DND-41 (cell line): ENCODE measurements at regions not wholly inside any gene's neighbourhood (a gene's known extent, or its start where the extent isn't known, plus 50 kb on each side); places are given as distances from the start of the nearest gene placed in this dataset.

Experiments
- ATAC-seq: fragments of 200-7000 bp; cut with Tn5 transposase; 3 replicates; pipeline ENCODE4 v1.9.1; 2021; ENCODE audit warnings: low read depth; ENCODE audit not compliant: insufficient read depth
- DNase-seq: peaks from one replicate; pipeline ENCODE4 v3.0.0-alpha.2; 2020
- H2AFZ ChIP-seq: 2 replicates; pipeline ENCODE4 v1.6.0; 2012; ENCODE audit warnings: low read depth, low read length
- H3K27ac ChIP-seq: 2 replicates; pipeline ENCODE4 v1.5.1; 2012; ENCODE audit warnings: low read length, inconsistent platforms
- H3K27me3 ChIP-seq: fragments of 200-600 bp; sonication (generic); 2 replicates; pipeline ENCODE4 v1.6.0; 2012; ENCODE audit warnings: low read length, mild to moderate bottlenecking, inconsistent platforms; ENCODE audit not compliant: insufficient read depth, poor library complexity
- H3K36me3 ChIP-seq: 2 replicates; pipeline ENCODE4 v1.5.1; 2012; ENCODE audit warnings: low read length, inconsistent platforms; ENCODE audit not compliant: insufficient read depth
- H3K4me1 ChIP-seq: 2 replicates; pipeline ENCODE4 v1.5.1; 2012; ENCODE audit warnings: mild to moderate bottlenecking, low read length; ENCODE audit not compliant: insufficient read depth
- H3K4me2 ChIP-seq: 2 replicates; pipeline ENCODE4 v1.6.0; 2012; ENCODE audit warnings: mild to moderate bottlenecking, moderate library complexity, low read length, inconsistent platforms; ENCODE audit not compliant: insufficient read depth
- H3K4me3 ChIP-seq, 2 experiments: fragments of 200-600 bp in 1 of 2; shearing (Covaris generic) in 1 of 2; 2 replicates each; pipeline ENCODE4 v1.5.1; 2012 to 2016; ENCODE audit warnings: inconsistent platforms in 2 of 2, low read length in 2 of 2, mild to moderate bottlenecking in 2 of 2, low read depth in 1 of 2, moderate library complexity in 1 of 2
- H3K79me2 ChIP-seq: 2 replicates; pipeline ENCODE4 v1.6.0; 2012; ENCODE audit warnings: low read length, inconsistent platforms; ENCODE audit not compliant: insufficient read depth
- H3K9ac ChIP-seq: 2 replicates; pipeline ENCODE4 v1.6.0; 2012; ENCODE audit warnings: low read depth, mild to moderate bottlenecking, inconsistent platforms, low read length, moderate library complexity
- H3K9me3 ChIP-seq: 2 replicates; pipeline ENCODE4 v1.5.1; 2012; ENCODE audit warnings: low read length, moderate library complexity, mild to moderate bottlenecking, inconsistent platforms; ENCODE audit not compliant: insufficient read depth, severe bottlenecking
- H4K20me1 ChIP-seq: 2 replicates; pipeline ENCODE4 v1.6.0; 2012; ENCODE audit warnings: low read length; ENCODE audit not compliant: insufficient read depth
- CTCF ChIP-seq: IDR thresholded peaks from 2 replicates; pipeline ENCODE4 v1.5.1; 2012; ENCODE audit warnings: borderline replicate concordance, low read length, moderate library complexity, mild to moderate bottlenecking; ENCODE audit not compliant: poor library complexity, severe bottlenecking; ENCODE audit errors: extremely low read depth
- EZH2 ChIP-seq: IDR thresholded peaks from 3 replicates; pipeline ENCODE4 v1.6.1; 2012; ENCODE audit warnings: borderline replicate concordance, low read depth, mild to moderate bottlenecking, moderate library complexity, low read length, inconsistent platforms; ENCODE audit not compliant: severe bottlenecking

GRCh38 chr9:89743216-89743572, 138.4 kb downstream of the GADD45G start:
- Histone ChIP-seq H3K4me2 (peak overlapping the region; percentile 44), H3K4me3 (no peak overlapping the region; a peak in 1 of 4 replicates), H3K27me3 (no peaks in the 10 kb centered on the region), H3K4me1 (peaks cover 60% of the 10 kb centered on the region), H3K79me2 (no peaks in the 10 kb centered on the region), H2AFZ (no peak overlapping the region), H3K36me3 (no peaks in the 10 kb centered on the region), H3K9me3 (no peaks in the 10 kb centered on the region), H3K27ac (peak overlapping the region; percentile 93), H3K9ac (peak overlapping the region; percentile 40; the same call in 1 of the 2 replicates), H4K20me1 (no peaks in the 10 kb centered on the region; the same call in 1 of the 2 replicates)
- ATAC-seq (peak; percentile 78; the same call in 2 of the 3 replicates), DNase-seq (peak; percentile 93)
- TF ChIP-seq CTCF (peak; percentile 18), EZH2 (no peak)

GRCh38 chr9:89743573-89744254, 138.9 kb downstream of the GADD45G start:
- peak overlapping the region; percentile 47 for H3K9ac ChIP-seq
- ATAC-seq (peak; percentile 87), DNase-seq (peak; percentile 63)
- no peaks in the 10 kb centered on the region for H3K27me3 ChIP-seq
- H3K4me1 ChIP-seq: peaks cover 66% of the 10 kb centered on the region
- peak overlapping the region; percentile 39 for H3K4me2 ChIP-seq
- no peak overlapping the region for H2AFZ ChIP-seq
- H3K9me3 ChIP-seq: no peaks in the 10 kb centered on the region
- peak overlapping the region; percentile 93 for H3K27ac ChIP-seq
- no peaks in the 10 kb centered on the region for H3K79me2 ChIP-seq
- no peak overlapping the region for H3K4me3 ChIP-seq
- TF ChIP-seq EZH2 (no peak), CTCF (no peak)
- no peaks in the 10 kb centered on the region; the same call in 1 of the 2 replicates for H4K20me1 ChIP-seq
- no peaks in the 10 kb centered on the region for H3K36me3 ChIP-seq

DNA sequence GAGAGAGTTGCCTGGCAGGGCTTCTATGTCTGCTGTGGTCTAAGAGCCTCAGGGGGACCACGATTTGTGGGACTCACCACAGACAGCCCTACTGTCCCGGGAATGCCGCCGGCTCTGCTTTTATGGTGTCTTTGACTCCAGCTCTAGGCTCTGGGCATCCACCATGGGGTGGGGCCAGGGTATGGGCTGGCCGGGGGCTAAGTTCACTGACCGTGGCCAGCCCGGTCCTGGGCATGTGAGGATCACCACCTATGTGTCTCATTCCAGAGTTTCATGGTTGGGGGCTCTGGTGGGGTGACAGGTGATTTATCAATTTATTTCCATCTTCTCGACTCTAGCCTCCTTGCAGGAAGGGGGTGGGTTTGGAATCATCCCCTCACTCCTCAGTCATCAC, 139.4 kb downstream of the GADD45G start:
- H4K20me1 ChIP-seq: no peaks in the 10 kb centered on the region; the same call in 1 of the 2 replicates
- no peak overlapping the region for H3K4me3 ChIP-seq
- H3K9ac ChIP-seq: peak overlapping the region; percentile 47
- H3K27me3 ChIP-seq: no peaks in the 10 kb centered on the region
- H3K27ac ChIP-seq: peak overlapping the region; percentile 93
- no peak overlapping the region for H2AFZ ChIP-seq
- TF ChIP-seq EZH2 (no peak), CTCF (no peak)
- peaks cover 71% of the 10 kb centered on the region for H3K4me1 ChIP-seq
- no peaks in the 10 kb centered on the region for H3K9me3 ChIP-seq
- H3K79me2 ChIP-seq: no peaks in the 10 kb centered on the region
- no peak for ATAC-seq
- peak overlapping the region; percentile 39 for H3K4me2 ChIP-seq
- DNase-seq: no peak
- no peaks in the 10 kb centered on the region for H3K36me3 ChIP-seq

DNA sequence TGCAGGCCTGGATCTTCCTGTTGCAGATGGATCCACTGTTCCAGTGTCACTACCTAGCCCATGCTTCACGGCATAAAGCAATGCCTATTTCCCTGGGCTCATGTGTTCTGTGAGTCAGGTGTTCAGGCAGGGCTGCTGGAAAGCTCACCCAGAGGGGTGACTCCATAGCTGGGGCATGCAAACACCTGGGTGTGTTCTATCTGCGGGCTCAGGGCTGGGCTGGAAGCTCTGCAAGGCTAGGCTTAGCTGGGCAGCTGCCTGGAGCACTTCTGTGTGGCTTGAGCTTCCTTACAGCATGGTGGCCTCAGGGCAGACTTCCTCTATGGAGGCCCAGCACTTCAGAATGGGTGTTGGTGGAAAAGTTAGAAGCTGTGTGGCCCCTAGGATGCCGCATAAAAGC, 139.9 kb downstream of the GADD45G start:
- no peak for TF ChIP-seq CTCF
- TF ChIP-seq EZH2: no peak
- Histone ChIP-seq H3K79me2 (no peaks in the 10 kb centered on the region), H4K20me1 (no peaks in the 10 kb centered on the region; the same call in 1 of the 2 replicates), H3K36me3 (no peaks in the 10 kb centered on the region), H3K27me3 (no peaks in the 10 kb centered on the region), H3K4me1 (peaks cover 69% of the 10 kb centered on the region), H3K9me3 (no peaks in the 10 kb centered on the region), H3K9ac (no peak overlapping the region), H3K27ac (peak overlapping the region; percentile 93), H3K4me3 (no peak overlapping the region), H3K4me2 (peak overlapping the region; percentile 39), H2AFZ (no peak overlapping the region)
- DNase-seq (peak; percentile 39), ATAC-seq (no peak)
